T-cell (primary cell): ENCODE measurements at regions not wholly inside any gene's neighbourhood (a gene's known extent, or its start where the extent isn't known, plus 50 kb on each side); places are given as distances from the start of the nearest gene placed in this dataset.

Experiments used
- ATAC-seq, 4 experiments: fragments of 200-7000 bp in 3 of 4; fragments of 150-1000 bp in 1 of 4; cut with Tn5 transposase; replicated peaks in 1 of 4; 1 replicate in 3 of 4; 2 replicates in 1 of 4; pipeline ENCODE4 v1.10.0; 2021; ENCODE audit warnings: moderate library complexity in 3 of 4, mild to moderate bottlenecking in 2 of 4, moderate number of reproducible peaks in 1 of 4
- CTCF ChIA-PET, 2 donors: fragments of 300-600 bp; sonication (Branson Sonifier 250); formaldehyde crosslinking; loops; one replicate each; lab custom pipeline; 2022; ENCODE audit warnings: antibody characterized with exemption in 2 of 2; lab: Charles Lee
- POLR2A ChIA-PET, 2 donors: fragments of 300-600 bp; sonication (Branson Sonifier 250); formaldehyde crosslinking; loops; one replicate each; lab custom pipeline; 2022; ENCODE audit warnings: antibody characterized with exemption in 2 of 2; lab: Charles Lee
- DNase-seq, 35 experiments: peaks; one replicate each; pipeline versions ENCODE4 v3.0.0 to v3.0.0-alpha.2; 2013 to 2023
- H3K27ac ChIP-seq: one replicate; pipeline ENCODE4 v1.5.1; 2013; ENCODE audit warnings: low read length
- H3K27me3 ChIP-seq, 2 experiments: replicated peaks in 1 of 2; 1 replicate in 1 of 2; 2 replicates in 1 of 2; pipeline versions ENCODE4 v1.6.1 to v1.7.0; 2013; ENCODE audit warnings: low read length in 1 of 2, mixed read lengths in 1 of 2; ENCODE audit not compliant: control insufficient read depth in 2 of 2, insufficient read depth in 2 of 2; ENCODE audit errors: extremely low read depth in 1 of 2
- H3K36me3 ChIP-seq, 2 donors: 1 replicate in 1 of 2; 2 replicates in 1 of 2; pipeline versions ENCODE4 v1.6.1 to v1.7.0; 2013; ENCODE audit warnings: low read length in 1 of 2; ENCODE audit not compliant: control insufficient read depth in 2 of 2, insufficient read depth in 1 of 2; ENCODE audit errors: extremely low read depth in 1 of 2
- H3K4me1 ChIP-seq, 2 experiments: 1 replicate in 1 of 2; 2 replicates in 1 of 2; pipeline versions ENCODE4 v1.6.1 to v1.7.0; 2013; ENCODE audit warnings: low read length in 2 of 2, mixed read lengths in 1 of 2; ENCODE audit not compliant: insufficient read depth in 2 of 2, control insufficient read depth in 1 of 2; ENCODE audit errors: extremely low read depth in 1 of 2
- H3K4me3 ChIP-seq, 2 donors: 1 replicate in 1 of 2; 2 replicates in 1 of 2; pipeline versions ENCODE4 v1.5.1 to v1.7.0; 2013; ENCODE audit warnings: mild to moderate bottlenecking in 2 of 2, low read length in 1 of 2, moderate library complexity in 1 of 2; ENCODE audit not compliant: control insufficient read depth in 1 of 2; ENCODE audit errors: extremely low read depth in 1 of 2
- H3K9me3 ChIP-seq: 2 replicates; pipeline ENCODE4 v1.7.0; 2013
- H3K27ac Mint-ChIP-seq, 2 donors: one replicate each; pipeline ENCODE4 v1.8.0; 2020 to 2021; ENCODE audit warnings: mild to moderate bottlenecking in 2 of 2, mixed read lengths in 2 of 2
- H3K27me3 Mint-ChIP-seq, 2 donors: one replicate each; pipeline ENCODE4 v1.8.0; 2021 to 2022; ENCODE audit warnings: mixed read lengths in 2 of 2
- H3K36me3 Mint-ChIP-seq: one replicate; pipeline ENCODE4 v1.8.0; 2021; ENCODE audit warnings: mixed read lengths
- H3K4me1 Mint-ChIP-seq, 3 donors: one replicate each; pipeline ENCODE4 v1.8.0; 2020 to 2022; ENCODE audit warnings: mixed read lengths in 3 of 3, mild to moderate bottlenecking in 1 of 3
- H3K4me3 Mint-ChIP-seq, 3 donors: one replicate each; pipeline ENCODE4 v1.8.0; 2020 to 2022; ENCODE audit warnings: mild to moderate bottlenecking in 3 of 3, mixed read lengths in 3 of 3, moderate library complexity in 3 of 3
- H3K9me3 Mint-ChIP-seq, 3 donors: one replicate each; pipeline ENCODE4 v1.8.0; 2020 to 2022; ENCODE audit warnings: mixed read lengths in 3 of 3
- WGBS: methylation state at CpG from one replicate; pipeline ENCODE4 v1.1.5; 2013; ENCODE audit warnings: missing lambda C conversion rate; ENCODE audit not compliant: insufficient coverage; 5-methylcytosine and 5-hydroxymethylcytosine counted together

DNA sequence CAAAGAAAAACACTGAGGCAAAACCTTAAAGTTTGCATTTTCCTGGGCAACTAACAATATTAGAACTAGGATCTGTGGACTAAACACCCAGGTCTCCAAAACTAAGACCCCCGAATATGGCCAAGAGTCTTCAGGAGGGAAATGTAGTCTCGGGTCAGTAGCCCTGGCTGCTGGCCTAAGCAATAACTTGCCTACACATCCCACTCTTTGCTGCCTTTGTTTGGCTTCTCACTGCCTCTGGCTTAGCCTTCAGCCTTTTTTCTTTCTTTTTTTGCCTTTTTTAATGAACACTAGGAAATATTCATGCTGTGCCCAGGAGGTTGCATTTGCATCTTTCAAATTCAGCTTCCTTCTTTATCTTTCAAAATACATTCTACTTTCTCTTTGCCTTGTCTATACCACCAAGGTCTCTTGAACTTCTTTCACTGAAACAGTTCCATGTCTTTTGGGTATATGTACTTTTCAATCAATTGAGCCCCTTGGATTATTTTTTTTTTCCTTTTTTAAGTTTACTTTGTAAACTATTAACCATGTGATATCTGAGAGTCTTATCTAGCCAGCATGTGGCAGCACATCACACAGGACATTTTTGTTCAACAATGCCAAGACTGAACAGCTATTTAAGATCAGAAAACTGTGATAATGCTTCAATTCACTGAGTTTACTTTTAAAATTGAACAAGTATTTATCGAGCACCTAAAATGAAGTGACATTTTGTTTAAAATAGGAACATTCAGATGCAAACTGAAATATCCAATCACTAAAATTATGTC, 165.0 kb upstream of the TRPC6 start:
- Mint-ChIP-seq H3K36me3 (no peaks in the 10 kb centered on the region), H3K27ac (no peak overlapping the region), H3K4me3 (no peak overlapping the region), H3K27me3 (no peaks in the 10 kb centered on the region), H3K9me3 (peaks cover 0 to 3% (median 0%) of the 10 kb centered on the region in 3 donors), H3K4me1 (no peaks in the 10 kb centered on the region)
- Histone ChIP-seq H3K27me3 (no peaks in the 10 kb centered on the region), H3K36me3 (no peaks in the 10 kb centered on the region), H3K27ac (no peak overlapping the region), H3K4me1 (no peaks in the 10 kb centered on the region), H3K9me3 (no peaks in the 10 kb centered on the region), H3K4me3 (no peak overlapping the region)
- CTCF ChIA-PET, result no interaction called here
- DNase-seq (no peak), ATAC-seq (no peak)
- WGBS, result 76% methylated on average over 2 of the region's 3 CpGs
- POLR2A ChIA-PET, result interaction anchor here in 1 of 2 donors (0.7 kb wide), 1 partner anchor 24 kb away, joined by 3 read pairs; no protein-coding TSS in a partner anchor

DNA sequence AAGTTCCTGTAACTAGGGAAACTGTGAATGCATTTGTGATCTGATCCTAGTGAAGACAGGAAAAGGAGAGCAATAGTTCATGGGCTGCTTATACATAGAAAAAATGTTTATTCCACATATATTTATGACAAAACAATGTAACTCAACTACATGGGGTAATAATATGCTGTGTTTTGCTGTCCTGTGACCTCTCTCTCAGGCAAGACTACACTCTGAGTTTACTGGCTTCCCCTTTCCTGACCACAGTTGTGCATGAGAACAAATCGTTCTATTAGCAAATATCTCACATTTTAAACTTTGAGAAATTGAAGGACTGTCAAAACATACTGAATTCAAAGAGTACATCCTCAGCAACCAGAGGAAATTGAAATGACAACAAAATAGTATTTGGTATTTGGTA, 161.9 kb upstream of the TRPC6 start:
- 33% methylated on average over 1 of the region's 1 CpG for WGBS

DNA sequence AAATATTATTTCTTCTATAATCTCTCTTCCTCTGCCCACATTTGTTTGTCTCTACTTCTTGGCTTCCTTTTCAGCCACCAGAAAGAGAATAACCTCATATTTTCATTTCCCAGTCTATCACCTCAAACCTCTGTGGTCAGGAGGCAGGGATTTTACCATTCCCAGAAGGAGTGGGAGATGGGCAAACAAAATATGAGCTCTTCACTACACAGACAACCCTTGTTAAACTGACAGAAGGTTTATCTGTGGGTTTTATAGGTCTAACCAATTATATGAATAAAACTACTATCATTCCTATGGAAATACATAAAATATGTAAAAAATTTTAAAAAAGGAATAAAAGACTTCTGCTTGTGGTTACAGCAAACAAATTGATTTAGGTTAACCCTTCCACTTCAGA, 160.0 kb upstream of the TRPC6 start:
- H3K27me3 Mint-ChIP-seq, result no peaks in the 10 kb centered on the region
- H3K4me3 ChIP-seq, result no peak overlapping the region
- ATAC-seq, result no peak
- no peaks in the 10 kb centered on the region for H3K4me1 ChIP-seq
- H3K4me3 Mint-ChIP-seq, result no peak overlapping the region
- H3K27me3 ChIP-seq, result no peaks in the 10 kb centered on the region
- H3K9me3 Mint-ChIP-seq, result peaks cover 0 to 16% (median 0%) of the 10 kb centered on the region in 3 donors
- DNase-seq, result no peak
- H3K27ac ChIP-seq, result no peak overlapping the region
- no peaks in the 10 kb centered on the region for H3K36me3 ChIP-seq
- H3K9me3 ChIP-seq, result no peaks in the 10 kb centered on the region
- POLR2A ChIA-PET, result no interaction called here
- H3K36me3 Mint-ChIP-seq, result no peaks in the 10 kb centered on the region
- H3K27ac Mint-ChIP-seq, result no peak overlapping the region
- CTCF ChIA-PET, result no interaction called here
- no peaks in the 10 kb centered on the region for H3K4me1 Mint-ChIP-seq

More for the DNA sequence above, 161.9 kb upstream of the TRPC6 start:
- Histone ChIP-seq H3K27ac (no peak overlapping the region), H3K9me3 (no peaks in the 10 kb centered on the region), H3K4me1 (no peaks in the 10 kb centered on the region), H3K4me3 (no peak overlapping the region), H3K36me3 (no peaks in the 10 kb centered on the region), H3K27me3 (no peaks in the 10 kb centered on the region)
- ChIA-PET CTCF (no interaction called here), POLR2A (no interaction called here)
- H3K27me3 Mint-ChIP-seq, result no peaks in the 10 kb centered on the region
- H3K9me3 Mint-ChIP-seq, result peaks cover 0 to 5% (median 0%) of the 10 kb centered on the region in 3 donors
- H3K4me3 Mint-ChIP-seq, result no peak overlapping the region
- no peak overlapping the region for H3K27ac Mint-ChIP-seq
- ATAC-seq (no peak), DNase-seq (no peak)
- no peaks in the 10 kb centered on the region for H3K4me1 Mint-ChIP-seq
- H3K36me3 Mint-ChIP-seq, result no peaks in the 10 kb centered on the region

DNA sequence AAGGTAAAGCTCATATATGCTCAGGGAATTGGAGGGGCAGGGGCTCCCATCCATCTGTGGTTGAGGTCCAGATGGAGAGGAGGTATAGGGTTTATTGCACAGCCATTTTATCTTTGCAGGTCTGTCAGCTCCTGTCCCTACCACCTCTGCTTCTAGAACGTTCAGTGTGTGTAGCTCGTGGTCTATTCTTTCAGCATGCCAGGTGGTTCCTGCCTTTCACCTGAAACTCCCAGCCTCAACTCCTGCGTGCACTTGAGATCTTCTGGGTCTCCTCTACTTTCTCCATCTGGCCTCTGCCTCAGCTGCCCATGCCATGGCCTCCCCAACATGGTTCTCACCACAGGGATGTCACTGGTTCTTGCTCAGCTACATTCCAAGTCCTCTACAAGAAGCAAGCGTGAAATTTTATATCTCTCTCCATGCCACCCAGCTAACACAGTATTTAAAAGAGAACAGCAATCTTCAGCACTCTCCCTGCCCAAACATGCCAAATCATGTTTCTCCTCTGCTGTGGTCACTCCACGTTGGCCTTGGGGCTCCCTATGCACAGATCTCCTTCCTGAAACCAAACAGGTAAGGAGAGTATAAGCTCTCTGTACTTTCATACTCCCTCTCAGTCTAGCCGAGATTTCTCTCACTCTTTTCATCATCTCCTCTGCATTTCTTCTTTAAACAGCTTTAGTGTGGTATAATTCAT, 157.8 kb upstream of the TRPC6 start:
- peaks cover 0 to 16% (median 0%) of the 10 kb centered on the region in 3 donors for H3K9me3 Mint-ChIP-seq
- ChIA-PET CTCF (no interaction called here), POLR2A (no interaction called here)
- Histone ChIP-seq H3K27me3 (no peaks in the 10 kb centered on the region), H3K36me3 (no peaks in the 10 kb centered on the region), H3K9me3 (no peaks in the 10 kb centered on the region), H3K4me1 (no peaks in the 10 kb centered on the region), H3K27ac (no peak overlapping the region), H3K4me3 (no peak overlapping the region)
- 68% methylated on average over 5 of the region's 6 CpGs for WGBS
- H3K4me1 Mint-ChIP-seq, result no peaks in the 10 kb centered on the region
- H3K27ac Mint-ChIP-seq, result no peak overlapping the region
- no peaks in the 10 kb centered on the region for H3K27me3 Mint-ChIP-seq
- ATAC-seq (no peak), DNase-seq (no peak)
- H3K4me3 Mint-ChIP-seq, result no peak overlapping the region
- H3K36me3 Mint-ChIP-seq, result no peaks in the 10 kb centered on the region

DNA sequence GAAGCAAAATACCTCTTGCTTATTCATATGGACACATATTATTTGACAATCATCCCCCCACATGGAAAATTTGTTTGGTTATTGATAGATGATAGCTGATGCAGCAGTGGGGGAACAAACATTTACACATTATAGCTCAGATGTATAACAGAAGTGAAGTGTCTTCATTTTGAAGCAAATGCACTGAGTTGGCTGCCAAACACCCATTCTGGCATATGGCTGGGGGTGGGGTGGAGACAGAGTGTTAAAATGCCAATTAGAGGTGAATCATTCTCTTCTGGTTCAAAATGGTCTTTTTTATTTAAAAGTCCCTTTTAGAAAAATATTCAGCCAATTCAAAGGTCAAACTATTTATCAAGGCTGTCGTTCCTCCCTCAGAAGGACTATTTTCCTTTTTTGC, 157.3 kb upstream of the TRPC6 start:
- DNase-seq, result no peak
- no peaks in the 10 kb centered on the region for H3K27me3 Mint-ChIP-seq
- ATAC-seq, result no peak
- no peaks in the 10 kb centered on the region for H3K4me1 ChIP-seq
- no peak overlapping the region for H3K4me3 Mint-ChIP-seq
- H3K36me3 ChIP-seq, result no peaks in the 10 kb centered on the region
- no peak overlapping the region for H3K27ac ChIP-seq
- no peaks in the 10 kb centered on the region for H3K27me3 ChIP-seq
- peaks cover 0 to 16% (median 0%) of the 10 kb centered on the region in 3 donors for H3K9me3 Mint-ChIP-seq
- no peaks in the 10 kb centered on the region for H3K4me1 Mint-ChIP-seq
- H3K27ac Mint-ChIP-seq, result no peak overlapping the region
- ChIA-PET CTCF (no interaction called here), POLR2A (no interaction called here)
- H3K36me3 Mint-ChIP-seq, result no peaks in the 10 kb centered on the region
- no peaks in the 10 kb centered on the region for H3K9me3 ChIP-seq
- WGBS, result no CpG with 5 or more reads among the region's 1 CpG
- H3K4me3 ChIP-seq, result no peak overlapping the region

DNA sequence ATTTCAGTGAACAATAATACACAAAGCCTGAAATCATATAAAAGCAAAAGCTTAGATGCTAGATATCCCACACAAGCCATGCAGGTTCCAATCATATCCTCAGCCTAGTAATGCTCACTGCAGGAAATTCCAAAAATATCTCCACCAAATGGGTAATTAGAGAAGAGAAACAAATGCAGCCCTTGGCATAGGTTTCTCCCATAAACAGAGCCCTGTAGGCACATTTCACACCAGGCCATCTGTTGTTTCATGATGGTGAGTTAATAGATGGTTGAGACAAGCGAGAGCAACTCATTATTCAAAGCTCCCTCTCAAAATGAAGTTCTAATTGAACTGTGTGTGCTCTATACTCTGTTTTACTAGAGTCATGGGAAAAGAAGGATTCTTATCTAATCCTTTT, 154.6 kb upstream of the TRPC6 start:
- Histone ChIP-seq H3K36me3 (no peaks in the 10 kb centered on the region), H3K27me3 (no peaks in the 10 kb centered on the region), H3K4me1 (no peaks in the 10 kb centered on the region), H3K27ac (no peak overlapping the region), H3K9me3 (no peaks in the 10 kb centered on the region), H3K4me3 (no peak overlapping the region)
- WGBS, result no CpG with 5 or more reads among the region's 1 CpG
- ChIA-PET CTCF (no interaction called here), POLR2A (no interaction called here)
- Mint-ChIP-seq H3K4me1 (no peaks in the 10 kb centered on the region), H3K4me3 (no peak overlapping the region), H3K36me3 (no peaks in the 10 kb centered on the region), H3K9me3 (peaks cover 0 to 16% (median 0%) of the 10 kb centered on the region in 3 donors), H3K27me3 (no peaks in the 10 kb centered on the region), H3K27ac (no peak overlapping the region)
- DNase-seq, result no peak
- no peak for ATAC-seq
